ENCODE measurements at regions not wholly inside any gene's neighbourhood (a gene's known extent, or its start where the extent isn't known, plus 50 kb on each side); places are given as distances from the start of the nearest gene placed in this dataset.

- H3K27ac ChIP-seq: no peak overlapping the region
- no peak for TF ChIP-seq CTCF (IDR thresholded peaks at IDR 0.05)
- DNase-seq (ENCODE audit: low spot score): no peak
- no peak overlapping the region for H3K4me3 ChIP-seq
Observed at GRCh38 chr13:31631746-31632145, 107.6 kb upstream of the RXFP2 start.

GRCh38 chr13:31638577-31638976 is 100.7 kb upstream of the RXFP2 start:
- DNase-seq (ENCODE audit: low spot score): no peak
- TF ChIP-seq CTCF (IDR thresholded peaks at IDR 0.05): no peak
- no peak overlapping the region for H3K27ac ChIP-seq
- no peak overlapping the region for H3K4me3 ChIP-seq

GRCh38 chr13:31639443-31640163 is 99.7 kb upstream of the RXFP2 start:
- H3K27ac ChIP-seq: no peak overlapping the region
- DNase-seq (ENCODE audit: low spot score): no peak
- no peak for TF ChIP-seq CTCF (IDR thresholded peaks at IDR 0.05)

GRCh38 chr13:31649766-31650165 is 89.6 kb upstream of the RXFP2 start:
- DNase-seq (ENCODE audit: low spot score): no peak
- no peak for TF ChIP-seq CTCF (IDR thresholded peaks at IDR 0.05)

More at GRCh38 chr13:31639443-31640163, 99.7 kb upstream of the RXFP2 start:
- H3K4me3 ChIP-seq: no peak overlapping the region

GRCh38 chr13:31653730-31654129 is 85.6 kb upstream of the RXFP2 start:
- DNase-seq (ENCODE audit: low spot score): no peak
- TF ChIP-seq CTCF (IDR thresholded peaks at IDR 0.05): no peak
- Histone ChIP-seq H3K4me3 (no peak overlapping the region), H3K27ac (no peak overlapping the region)

More at GRCh38 chr13:31649766-31650165, 89.6 kb upstream of the RXFP2 start:
- Histone ChIP-seq H3K27ac (no peak overlapping the region), H3K4me3 (no peak overlapping the region)

- no peak overlapping the region for H3K4me3 ChIP-seq
- no peak overlapping the region for H3K27ac ChIP-seq
- DNase-seq (ENCODE audit: low spot score): no peak
- TF ChIP-seq CTCF (IDR thresholded peaks at IDR 0.05): no peak
Observed at GRCh38 chr13:31663880-31664585, 75.3 kb upstream of the RXFP2 start.
